ENCODE measurements at regions not wholly inside any gene's neighbourhood (a gene's known extent, or its start where the extent isn't known, plus 50 kb on each side); places are given as distances from the start of the nearest gene placed in this dataset.

DNA sequence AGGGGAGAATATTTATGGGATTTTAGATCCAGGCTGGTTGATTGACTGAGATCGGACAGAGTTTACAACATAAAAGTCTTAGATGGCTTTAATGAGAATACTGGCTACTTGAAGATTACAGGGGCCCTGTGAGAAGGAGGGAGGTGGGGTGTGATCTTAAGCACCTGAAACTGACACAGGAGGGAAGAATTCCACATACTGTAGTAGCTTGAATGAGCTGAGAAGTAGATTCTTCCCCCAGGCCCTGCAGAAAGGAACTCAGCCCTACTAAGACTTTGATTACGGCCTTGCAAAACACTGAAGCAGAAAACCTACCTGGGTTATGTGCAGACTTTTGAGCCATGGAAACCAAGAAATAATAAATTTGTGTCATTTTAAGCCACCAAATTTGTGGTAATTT is 1062.9 kb upstream of the GYPC start:
- TF ChIP-seq, protein P1, sequence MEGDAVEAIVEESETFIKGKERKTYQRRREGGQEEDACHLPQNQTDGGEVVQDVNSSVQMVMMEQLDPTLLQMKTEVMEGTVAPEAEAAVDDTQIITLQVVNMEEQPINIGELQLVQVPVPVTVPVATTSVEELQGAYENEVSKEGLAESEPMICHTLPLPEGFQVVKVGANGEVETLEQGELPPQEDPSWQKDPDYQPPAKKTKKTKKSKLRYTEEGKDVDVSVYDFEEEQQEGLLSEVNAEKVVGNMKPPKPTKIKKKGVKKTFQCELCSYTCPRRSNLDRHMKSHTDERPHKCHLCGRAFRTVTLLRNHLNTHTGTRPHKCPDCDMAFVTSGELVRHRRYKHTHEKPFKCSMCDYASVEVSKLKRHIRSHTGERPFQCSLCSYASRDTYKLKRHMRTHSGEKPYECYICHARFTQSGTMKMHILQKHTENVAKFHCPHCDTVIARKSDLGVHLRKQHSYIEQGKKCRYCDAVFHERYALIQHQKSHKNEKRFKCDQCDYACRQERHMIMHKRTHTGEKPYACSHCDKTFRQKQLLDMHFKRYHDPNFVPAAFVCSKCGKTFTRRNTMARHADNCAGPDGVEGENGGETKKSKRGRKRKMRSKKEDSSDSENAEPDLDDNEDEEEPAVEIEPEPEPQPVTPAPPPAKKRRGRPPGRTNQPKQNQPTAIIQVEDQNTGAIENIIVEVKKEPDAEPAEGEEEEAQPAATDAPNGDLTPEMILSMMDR (conservative IDR thresholded peaks at IDR 0.05; ENCODE audit: low read depth in 2 of 2) = no peak
- TF ChIP-seq POLR2AphosphoS5 (IDR thresholded peaks at IDR 0.05; ENCODE audit: low read depth) = no peak
